ENCODE measurements at regions not wholly inside any gene's neighbourhood (a gene's known extent, or its start where the extent isn't known, plus 50 kb on each side); places are given as distances from the start of the nearest gene placed in this dataset.
A peak's percentile ranks its signal among the peaks of the same experiment; 100 is the strongest.

DNA sequence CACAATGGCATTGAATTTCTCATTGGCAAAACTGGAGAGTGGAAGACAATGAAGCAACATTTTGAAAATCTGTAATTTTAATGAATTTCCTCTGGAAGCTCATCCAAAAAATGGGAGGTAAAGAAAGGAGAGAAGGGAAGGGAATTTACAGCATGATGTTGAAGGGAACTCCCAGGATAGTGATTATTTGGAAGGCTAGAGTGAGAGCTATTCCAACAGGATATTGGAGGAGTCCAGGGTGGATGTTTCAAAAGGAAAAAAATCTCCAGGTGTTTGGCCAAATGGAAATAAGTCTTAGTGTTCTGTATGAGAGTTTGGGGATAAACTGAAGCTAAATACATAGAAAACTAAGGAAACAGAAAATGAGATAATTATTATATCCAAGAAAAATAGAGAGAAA, 106.2 kb downstream of the IZUMO3 start:
- Histone ChIP-seq H3K4me3 (ENCODE audit: low read length) (no peak overlapping the region), H3K27me3 (ENCODE audit: control insufficient read depth, insufficient read depth, low read length) (no peaks in the 10 kb centered on the region), H3K9me3 (replicated peaks; ENCODE audit: control insufficient read depth, low read depth, low read length) (no peaks in the 10 kb centered on the region), H3K4me1 (ENCODE audit: control insufficient read depth, insufficient read depth, low read length) (no peaks in the 10 kb centered on the region), H3K36me3 (ENCODE audit: control insufficient read depth, insufficient read depth, low read length) (no peaks in the 10 kb centered on the region), H3K27ac (ENCODE audit: low read length) (no peak overlapping the region)
- DNase-seq: peak; percentile 97

DNA sequence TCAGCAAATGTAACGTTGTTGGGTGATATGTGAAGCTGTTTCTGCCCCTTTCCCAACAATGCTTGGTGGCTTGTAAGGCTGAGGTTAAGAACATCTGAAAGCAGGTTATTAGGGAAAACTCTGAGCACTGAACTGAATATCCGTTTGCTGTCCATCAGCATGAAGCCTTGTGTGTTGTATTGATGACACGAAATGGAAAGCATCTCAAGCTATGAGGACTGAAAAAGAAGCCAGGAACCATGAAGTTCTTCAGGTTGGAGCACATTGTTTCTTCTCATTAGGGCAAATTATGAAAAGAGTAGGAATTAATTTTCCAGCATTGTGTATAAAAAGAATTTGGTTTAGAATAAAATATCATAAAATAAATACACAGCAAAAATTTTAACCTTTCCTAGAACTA, 106.8 kb downstream of the IZUMO3 start:
- Histone ChIP-seq H3K27me3 (ENCODE audit: control insufficient read depth, insufficient read depth, low read length) (no peaks in the 10 kb centered on the region), H3K27ac (ENCODE audit: low read length) (no peak overlapping the region), H3K4me3 (ENCODE audit: low read length) (no peak overlapping the region), H3K36me3 (ENCODE audit: control insufficient read depth, insufficient read depth, low read length) (no peaks in the 10 kb centered on the region), H3K9me3 (replicated peaks; ENCODE audit: control insufficient read depth, low read depth, low read length) (no peaks in the 10 kb centered on the region), H3K4me1 (ENCODE audit: control insufficient read depth, insufficient read depth, low read length) (no peaks in the 10 kb centered on the region)
- DNase-seq: peak; percentile 51
- 59% methylated on average over 3 of the region's 3 CpGs for WGBS (ENCODE audit: insufficient coverage)

GRCh38 chr9:24436761-24437160, 108.9 kb downstream of the IZUMO3 start:
- WGBS (ENCODE audit: insufficient coverage): no CpG with 5 or more reads among the region's 1 CpG
- Histone ChIP-seq H3K27me3 (ENCODE audit: control insufficient read depth, insufficient read depth, low read length) (no peaks in the 10 kb centered on the region), H3K4me3 (ENCODE audit: low read length) (no peak overlapping the region), H3K27ac (ENCODE audit: low read length) (no peak overlapping the region), H3K36me3 (ENCODE audit: control insufficient read depth, insufficient read depth, low read length) (no peaks in the 10 kb centered on the region), H3K9me3 (replicated peaks; ENCODE audit: control insufficient read depth, low read depth, low read length) (no peaks in the 10 kb centered on the region), H3K4me1 (ENCODE audit: control insufficient read depth, insufficient read depth, low read length) (no peaks in the 10 kb centered on the region)
- DNase-seq: no peak

DNA sequence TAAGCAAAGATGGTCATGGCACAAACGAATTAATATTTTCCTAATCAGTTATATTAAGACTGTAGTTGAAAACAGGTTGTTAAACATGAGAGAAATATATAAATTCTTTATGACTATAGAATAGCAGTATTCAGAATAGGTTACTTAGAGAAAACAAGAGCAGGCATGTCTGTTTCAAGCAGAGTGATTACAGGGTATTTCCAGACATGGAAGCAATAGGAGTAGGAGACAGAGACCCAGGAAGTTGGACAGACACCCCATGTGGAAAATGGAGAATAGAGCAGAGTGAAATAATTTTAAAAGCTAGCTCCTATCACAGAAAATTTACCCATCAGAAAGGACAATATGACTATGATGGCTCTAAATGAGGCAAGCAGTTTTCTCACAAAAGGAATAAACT, 111.5 kb downstream of the IZUMO3 start:
- no peak overlapping the region for H3K27ac ChIP-seq (ENCODE audit: low read length)
- H3K36me3 ChIP-seq (ENCODE audit: control insufficient read depth, insufficient read depth, low read length): no peaks in the 10 kb centered on the region
- no peaks in the 10 kb centered on the region for H3K4me1 ChIP-seq (ENCODE audit: control insufficient read depth, insufficient read depth, low read length)
- no peaks in the 10 kb centered on the region for H3K27me3 ChIP-seq (ENCODE audit: control insufficient read depth, insufficient read depth, low read length)
- no peak overlapping the region for H3K4me3 ChIP-seq (ENCODE audit: low read length)
- no peaks in the 10 kb centered on the region for H3K9me3 ChIP-seq (replicated peaks; ENCODE audit: control insufficient read depth, low read depth, low read length)
- no CpG with 5 or more reads among the region's 1 CpG for WGBS (ENCODE audit: insufficient coverage)
- no peak for DNase-seq

GRCh38 chr9:24416136-24416535, 129.6 kb downstream of the IZUMO3 start:
- no peaks in the 10 kb centered on the region for H3K4me1 ChIP-seq (ENCODE audit: control insufficient read depth, insufficient read depth, low read length)
- H3K36me3 ChIP-seq (ENCODE audit: control insufficient read depth, insufficient read depth, low read length): no peaks in the 10 kb centered on the region
- no peak for DNase-seq
- WGBS (ENCODE audit: insufficient coverage): no CpG with 5 or more reads among the region's 1 CpG
- H3K27me3 ChIP-seq (ENCODE audit: control insufficient read depth, insufficient read depth, low read length): no peaks in the 10 kb centered on the region
- no peak overlapping the region for H3K27ac ChIP-seq (ENCODE audit: low read length)
- H3K9me3 ChIP-seq (replicated peaks; ENCODE audit: control insufficient read depth, low read depth, low read length): no peaks in the 10 kb centered on the region
- no peak overlapping the region for H3K4me3 ChIP-seq (ENCODE audit: low read length)

GRCh38 chr9:24413651-24414050, 132.0 kb downstream of the IZUMO3 start:
- no peak overlapping the region for H3K27ac ChIP-seq (ENCODE audit: low read length)
- peak; percentile 41 for DNase-seq
- H3K4me3 ChIP-seq (ENCODE audit: low read length): no peak overlapping the region
- H3K9me3 ChIP-seq (replicated peaks; ENCODE audit: control insufficient read depth, low read depth, low read length): no peaks in the 10 kb centered on the region
- WGBS (ENCODE audit: insufficient coverage): no CpG with 5 or more reads among the region's 2 CpGs
- H3K4me1 ChIP-seq (ENCODE audit: control insufficient read depth, insufficient read depth, low read length): no peaks in the 10 kb centered on the region
- no peaks in the 10 kb centered on the region for H3K36me3 ChIP-seq (ENCODE audit: control insufficient read depth, insufficient read depth, low read length)
- H3K27me3 ChIP-seq (ENCODE audit: control insufficient read depth, insufficient read depth, low read length): no peaks in the 10 kb centered on the region

- Histone ChIP-seq H3K4me1 (ENCODE audit: control insufficient read depth, insufficient read depth, low read length) (no peaks in the 10 kb centered on the region), H3K4me3 (ENCODE audit: low read length) (no peak overlapping the region), H3K36me3 (ENCODE audit: control insufficient read depth, insufficient read depth, low read length) (no peaks in the 10 kb centered on the region), H3K9me3 (replicated peaks; ENCODE audit: control insufficient read depth, low read depth, low read length) (peaks cover 2% of the 10 kb centered on the region), H3K27me3 (ENCODE audit: control insufficient read depth, insufficient read depth, low read length) (no peaks in the 10 kb centered on the region), H3K27ac (ENCODE audit: low read length) (no peak overlapping the region)
- no peak for DNase-seq
- 94% methylated on average over 2 of the region's 4 CpGs for WGBS (ENCODE audit: insufficient coverage)
These were observed 147.2 kb downstream of the IZUMO3 start for GRCh38 chr9:24398466-24398865.

DNA sequence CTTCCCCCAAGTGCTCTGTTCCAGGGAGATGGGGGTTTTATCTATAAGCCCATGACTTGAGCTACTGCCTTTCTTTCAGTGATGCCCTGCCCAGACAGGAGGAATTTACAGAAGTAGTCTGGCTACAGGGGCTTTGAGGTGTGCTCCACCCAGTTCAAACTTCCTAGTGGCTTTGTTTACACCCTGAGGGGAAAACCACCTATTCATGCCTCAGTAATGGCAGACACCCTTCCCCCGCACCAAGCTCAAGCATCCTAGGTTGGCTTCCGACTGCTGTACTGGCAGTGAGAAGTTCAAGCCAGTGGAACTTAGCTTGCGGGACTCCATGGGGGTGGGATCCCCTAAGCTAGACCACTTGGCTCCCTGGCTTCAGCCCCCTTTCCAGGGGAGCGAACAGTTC, 154.6 kb downstream of the IZUMO3 start:
- no peak overlapping the region for H3K27ac ChIP-seq (ENCODE audit: low read length)
- H3K4me3 ChIP-seq (ENCODE audit: low read length): no peak overlapping the region
- H3K4me1 ChIP-seq (ENCODE audit: control insufficient read depth, insufficient read depth, low read length): no peaks in the 10 kb centered on the region
- no peaks in the 10 kb centered on the region for H3K27me3 ChIP-seq (ENCODE audit: control insufficient read depth, insufficient read depth, low read length)
- no peaks in the 10 kb centered on the region for H3K36me3 ChIP-seq (ENCODE audit: control insufficient read depth, insufficient read depth, low read length)
- WGBS (ENCODE audit: insufficient coverage): 92% methylated on average over 3 of the region's 4 CpGs
- H3K9me3 ChIP-seq (replicated peaks; ENCODE audit: control insufficient read depth, low read depth, low read length): peaks cover 3% of the 10 kb centered on the region
- no peak for DNase-seq

DNA sequence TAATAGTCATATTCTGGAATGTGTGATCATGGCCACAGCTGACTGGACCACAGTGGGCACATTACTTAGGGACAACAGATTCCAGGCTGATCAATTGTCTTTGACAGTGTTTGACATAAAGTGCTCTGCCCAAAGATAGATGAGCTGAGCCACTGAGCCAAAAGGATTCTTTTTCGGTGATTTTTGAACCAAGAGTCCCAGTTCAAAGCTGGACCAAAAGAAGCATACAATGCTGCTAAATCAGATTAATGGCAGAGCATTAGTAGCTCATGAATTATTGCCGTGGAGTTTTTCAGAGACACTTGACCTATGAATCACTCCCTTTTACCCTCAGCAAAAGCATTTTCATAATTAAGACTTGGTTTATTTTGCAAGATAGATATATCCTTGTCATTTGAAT, 160.6 kb downstream of the IZUMO3 start:
- WGBS (ENCODE audit: insufficient coverage): 86% methylated on average over 1 of the region's 2 CpGs
- no peak for DNase-seq
- H3K4me3 ChIP-seq (ENCODE audit: low read length): no peak overlapping the region

GRCh38 chr9:24382566-24382965, 163.1 kb downstream of the IZUMO3 start:
- Histone ChIP-seq H3K27ac (ENCODE audit: low read length) (no peak overlapping the region), H3K27me3 (ENCODE audit: control insufficient read depth, insufficient read depth, low read length) (no peaks in the 10 kb centered on the region), H3K4me3 (ENCODE audit: low read length) (no peak overlapping the region), H3K4me1 (ENCODE audit: control insufficient read depth, insufficient read depth, low read length) (no peaks in the 10 kb centered on the region), H3K9me3 (replicated peaks; ENCODE audit: control insufficient read depth, low read depth, low read length) (no peaks in the 10 kb centered on the region), H3K36me3 (ENCODE audit: control insufficient read depth, insufficient read depth, low read length) (no peaks in the 10 kb centered on the region)
- peak; percentile 52 for DNase-seq
- no CpG with 5 or more reads among the region's 3 CpGs for WGBS (ENCODE audit: insufficient coverage)

More for the DNA sequence above, 160.6 kb downstream of the IZUMO3 start:
- no peak overlapping the region for H3K27ac ChIP-seq (ENCODE audit: low read length)
- no peaks in the 10 kb centered on the region for H3K4me1 ChIP-seq (ENCODE audit: control insufficient read depth, insufficient read depth, low read length)
- H3K36me3 ChIP-seq (ENCODE audit: control insufficient read depth, insufficient read depth, low read length): no peaks in the 10 kb centered on the region
- H3K27me3 ChIP-seq (ENCODE audit: control insufficient read depth, insufficient read depth, low read length): no peaks in the 10 kb centered on the region
- H3K9me3 ChIP-seq (replicated peaks; ENCODE audit: control insufficient read depth, low read depth, low read length): no peaks in the 10 kb centered on the region

DNA sequence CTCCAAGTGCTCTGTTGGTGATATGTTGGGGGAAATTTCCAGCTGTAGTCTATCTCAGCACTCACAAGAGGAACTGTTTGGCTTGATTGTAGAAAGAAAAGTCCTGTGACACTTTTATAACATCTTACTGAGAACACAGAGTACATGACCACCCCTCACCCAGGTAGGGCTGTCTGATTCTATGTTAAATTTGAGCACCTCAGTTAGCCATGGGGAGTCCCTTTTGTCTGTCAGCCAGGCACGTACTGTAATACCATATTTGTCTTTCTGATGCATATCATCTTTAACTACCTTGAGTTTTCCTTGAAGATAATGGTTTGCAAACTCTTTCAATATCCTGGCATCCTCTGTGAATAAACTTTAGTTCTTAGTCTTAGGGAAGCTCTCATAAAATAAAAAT, 164.5 kb downstream of the IZUMO3 start:
- Histone ChIP-seq H3K9me3 (replicated peaks; ENCODE audit: control insufficient read depth, low read depth, low read length) (peaks cover 5% of the 10 kb centered on the region), H3K27me3 (ENCODE audit: control insufficient read depth, insufficient read depth, low read length) (no peaks in the 10 kb centered on the region), H3K4me3 (ENCODE audit: low read length) (no peak overlapping the region), H3K27ac (ENCODE audit: low read length) (no peak overlapping the region), H3K4me1 (ENCODE audit: control insufficient read depth, insufficient read depth, low read length) (no peaks in the 10 kb centered on the region), H3K36me3 (ENCODE audit: control insufficient read depth, insufficient read depth, low read length) (no peaks in the 10 kb centered on the region)
- WGBS (ENCODE audit: insufficient coverage): no CpG with 5 or more reads among the region's 1 CpG
- no peak for DNase-seq

All from muscle of leg (tissue), 3 donors.